Fibroblast of skin of right quadriceps (primary cell): ENCODE measurements at regions not wholly inside any gene's neighbourhood (a gene's known extent, or its start where the extent isn't known, plus 50 kb on each side); places are given as distances from the start of the nearest gene placed in this dataset.

ENCODE experiments used
- DNase-seq: peaks from one replicate; pipeline ENCODE4 v3.0.0-alpha.2; 2013

GRCh38 chr1:56390232-56390867, 189.0 kb downstream of the PLPP3 start:
- DNase-seq, result peak; percentile 43

GRCh38 chr1:56389813-56390212, 189.6 kb downstream of the PLPP3 start:
- no peak for DNase-seq

GRCh38 chr1:56387071-56387740, 192.2 kb downstream of the PLPP3 start:
- DNase-seq, result no peak

DNA sequence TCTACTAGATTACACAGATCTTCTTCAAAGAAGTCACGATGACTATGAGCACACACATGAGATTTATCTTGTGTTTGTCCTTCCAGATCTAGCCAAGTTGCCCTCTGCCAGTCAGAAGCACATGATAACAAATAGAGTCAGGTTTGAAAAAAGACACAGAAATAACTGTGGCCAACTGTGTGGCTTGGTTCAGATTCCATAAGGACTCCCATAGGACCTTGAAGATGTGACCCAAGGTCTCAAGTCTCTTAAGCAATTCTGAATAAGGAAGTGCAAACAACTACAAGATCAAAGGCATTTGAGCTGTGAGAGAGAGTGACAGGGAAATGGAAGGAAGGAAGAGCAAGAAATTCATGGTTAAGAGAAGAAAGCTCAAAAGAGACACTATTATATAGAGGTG, 194.0 kb downstream of the PLPP3 start:
- DNase-seq, result no peak

DNA sequence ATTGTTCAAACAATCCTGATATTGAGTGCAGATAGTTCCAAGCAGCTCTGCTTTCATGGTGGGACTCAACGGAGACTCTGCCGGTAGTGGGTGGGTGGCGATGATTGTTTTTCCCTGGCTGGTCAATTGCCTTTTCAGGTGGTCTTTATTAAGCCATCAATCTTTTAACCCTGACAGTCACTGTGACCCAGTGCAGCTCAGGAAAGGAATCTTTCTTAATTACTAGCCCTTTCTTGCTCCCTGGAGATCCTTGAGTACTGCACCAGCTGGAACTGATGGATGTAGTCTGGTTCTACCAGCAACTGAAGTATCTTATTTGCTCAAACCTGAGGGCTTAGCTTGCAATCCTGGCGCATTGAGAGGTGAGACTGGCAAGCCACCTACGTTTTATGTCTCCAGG, 196.4 kb downstream of the PLPP3 start:
- DNase-seq, result no peak

GRCh38 chr1:56380531-56380930, 198.8 kb downstream of the PLPP3 start:
- DNase-seq, result no peak

DNA sequence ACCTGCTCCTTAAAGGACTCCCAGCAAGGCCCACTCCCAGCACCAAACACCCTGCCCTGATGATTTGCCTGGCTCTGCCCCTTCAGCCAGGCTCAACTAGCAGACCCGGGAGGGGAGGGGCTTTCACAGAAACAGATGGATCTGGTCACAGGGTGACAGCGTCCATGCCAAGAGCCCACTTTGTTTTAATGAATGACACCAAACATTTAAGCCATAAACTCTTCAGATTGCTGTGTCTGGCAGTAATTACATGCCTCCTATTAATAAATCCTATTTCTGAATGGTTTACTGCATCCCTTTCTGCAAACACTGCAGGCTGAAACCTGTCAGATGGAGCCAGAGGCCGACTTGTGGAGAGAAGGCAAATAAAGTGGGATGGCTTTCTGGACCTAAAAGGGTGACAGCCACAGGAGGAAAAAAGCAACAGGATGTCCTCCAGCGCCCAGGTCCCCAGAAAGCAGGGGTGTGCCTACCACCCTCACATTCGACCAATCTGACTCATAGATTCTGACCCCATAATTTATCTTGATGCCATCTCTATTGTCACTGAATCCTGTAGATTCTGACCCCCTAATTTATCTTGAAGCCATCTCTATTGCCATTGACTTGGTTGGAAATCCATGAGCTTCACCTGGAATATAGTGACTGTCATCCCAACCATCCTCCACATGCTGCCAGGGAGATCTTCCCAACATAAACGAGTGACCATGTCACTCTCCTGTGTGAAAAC, 200.9 kb downstream of the PLPP3 start:
- no peak for DNase-seq

DNA sequence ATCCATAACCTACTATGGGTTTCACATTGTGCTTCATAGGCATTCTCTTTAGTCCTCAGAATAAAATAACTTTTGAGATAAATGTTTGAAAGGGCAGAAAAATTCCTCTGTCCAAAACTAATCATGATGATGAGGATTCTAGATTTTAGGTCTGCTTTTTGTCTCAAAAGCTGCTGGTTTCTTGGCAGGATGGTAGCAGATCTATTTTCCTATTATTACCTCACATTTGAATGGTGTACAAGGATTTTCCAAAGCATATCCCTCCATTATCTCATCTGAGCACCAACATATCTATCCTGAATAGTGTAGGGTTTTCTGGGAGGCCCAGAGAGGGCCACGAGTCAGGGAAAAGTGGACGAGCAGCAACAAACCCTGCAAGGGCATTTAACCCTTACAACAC, 201.9 kb downstream of the PLPP3 start:
- no peak for DNase-seq

DNA sequence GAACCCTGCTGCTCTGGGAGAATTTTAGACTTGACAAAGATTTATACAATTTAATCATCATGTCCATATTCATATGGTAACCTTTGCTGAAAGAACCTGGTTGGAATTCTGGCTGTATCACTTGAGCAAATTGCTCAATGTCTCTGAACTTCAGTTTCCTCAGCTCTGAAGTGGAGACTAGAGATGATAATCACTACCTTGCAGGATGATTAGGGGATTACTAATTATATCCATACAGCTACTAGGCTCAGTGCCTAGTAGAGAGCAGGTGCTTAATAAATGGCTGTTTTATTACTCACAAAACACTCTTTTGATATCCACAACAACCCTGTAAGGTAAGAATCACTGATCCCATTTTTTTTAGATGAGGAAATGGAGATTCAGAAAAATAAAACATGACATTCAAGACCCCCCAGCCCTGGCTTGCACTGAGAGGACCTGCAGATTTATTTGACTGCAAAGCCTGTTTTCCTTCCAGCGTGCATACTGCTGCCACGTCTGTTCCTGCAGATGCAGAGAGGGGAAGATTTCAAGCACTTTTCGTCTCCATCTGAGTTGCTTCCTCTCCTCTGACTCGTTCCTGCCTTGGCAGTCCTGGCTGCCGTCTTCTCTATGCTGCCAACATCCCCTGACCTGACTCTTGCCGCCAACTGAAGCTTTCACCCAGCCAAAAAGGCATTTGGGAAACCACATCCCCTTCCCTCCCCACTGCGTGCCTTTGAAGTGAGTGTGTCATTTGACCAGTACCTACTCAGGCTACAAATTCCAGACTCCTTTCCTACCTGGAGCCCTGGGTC, 203.0 kb downstream of the PLPP3 start:
- DNase-seq, result peak; percentile 50

- no peak for DNase-seq
Observed at GRCh38 chr1:56375326-56375804, 204.0 kb downstream of the PLPP3 start.

DNA sequence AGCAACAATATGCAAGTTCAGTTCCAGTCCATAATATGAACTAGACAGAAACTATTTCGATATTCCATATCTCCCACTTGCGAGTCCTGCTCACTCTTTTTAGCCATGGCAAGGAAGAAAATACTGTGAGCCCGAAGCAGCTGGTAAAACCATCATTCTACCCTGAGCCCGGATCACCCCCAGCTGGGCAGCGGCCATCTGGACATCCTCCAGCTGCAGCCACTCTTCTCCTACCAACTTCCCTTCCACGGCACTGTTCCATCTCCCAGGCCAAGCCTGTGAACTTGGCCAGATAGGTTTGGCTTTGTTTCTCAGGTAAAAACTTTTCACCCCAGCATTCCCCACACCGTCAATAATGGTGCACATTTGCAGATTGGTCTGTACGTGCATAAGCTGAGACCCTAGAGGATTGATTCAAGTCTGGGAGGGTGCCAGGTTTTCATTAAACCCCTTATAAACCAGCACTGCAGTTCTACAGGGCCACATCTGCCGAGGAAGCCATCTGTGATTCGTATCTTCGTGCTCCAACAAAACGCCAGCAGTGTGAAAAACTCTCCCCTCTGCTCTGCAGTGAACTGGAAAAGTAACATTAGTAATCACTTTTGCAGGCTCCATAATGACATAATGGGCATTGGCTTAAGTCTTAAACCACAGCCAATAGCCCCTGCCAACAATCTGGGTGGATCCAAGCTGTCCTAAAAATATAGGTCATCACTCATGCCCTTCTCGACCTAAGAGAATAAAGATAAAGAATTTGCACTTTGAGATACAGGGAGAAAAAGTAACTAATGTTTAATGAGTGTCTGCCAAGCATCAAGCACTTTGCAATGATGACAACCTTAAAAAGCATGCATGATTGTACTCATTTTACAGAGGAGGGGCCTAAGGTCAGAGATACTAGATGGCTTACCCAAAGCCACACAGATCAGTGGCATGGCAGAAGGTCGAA, 205.1 kb downstream of the PLPP3 start:
- no peak for DNase-seq

GRCh38 chr1:56370513-56370912, 208.8 kb downstream of the PLPP3 start:
- DNase-seq, result no peak

- no peak for DNase-seq
Observed at GRCh38 chr1:56363007-56363770, 216.2 kb downstream of the PLPP3 start.

DNA sequence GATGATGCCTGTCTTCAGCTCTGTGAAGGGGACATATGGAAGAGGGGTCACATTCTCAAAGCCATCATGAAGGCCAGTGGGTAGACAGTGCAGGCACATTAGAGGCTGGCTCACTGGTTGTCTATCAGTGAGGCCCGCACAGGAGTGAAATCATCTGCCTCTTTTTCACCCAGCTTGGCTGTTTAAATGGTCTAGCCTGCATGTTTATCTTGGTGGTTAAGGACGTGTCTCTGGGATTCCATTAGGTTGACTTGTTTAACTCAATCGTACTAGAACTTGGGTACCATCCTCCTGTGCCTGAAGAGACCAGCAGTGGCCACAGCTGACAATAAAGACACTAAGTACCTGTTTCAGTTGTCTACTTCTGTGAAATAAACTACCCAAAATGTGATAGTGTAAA, 219.3 kb downstream of the PLPP3 start:
- DNase-seq, result no peak

GRCh38 chr1:56359056-56359455, 220.3 kb downstream of the PLPP3 start:
- no peak for DNase-seq

GRCh38 chr1:56357927-56358690, 221.3 kb downstream of the PLPP3 start:
- no peak for DNase-seq

GRCh38 chr1:56356376-56356990, 222.9 kb downstream of the PLPP3 start:
- no peak for DNase-seq

DNA sequence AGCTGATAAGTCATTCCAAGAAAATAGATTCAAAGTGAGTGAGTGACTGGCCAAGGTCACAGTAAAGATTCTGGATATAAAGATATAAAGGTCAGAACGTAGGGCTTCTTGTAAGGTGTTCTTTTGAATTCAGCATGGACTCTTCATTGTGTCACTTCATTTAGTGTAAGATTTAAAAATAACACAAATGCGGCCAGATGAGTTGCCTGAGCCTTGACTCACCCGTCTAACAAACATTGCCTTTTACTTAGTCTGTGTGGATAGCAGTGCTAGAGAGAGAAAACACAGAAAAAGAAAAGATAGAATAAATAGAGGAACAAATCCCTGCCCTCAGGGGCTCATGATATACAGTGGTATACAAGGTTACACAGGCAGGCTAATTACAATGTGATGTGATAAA, 223.4 kb downstream of the PLPP3 start:
- no peak for DNase-seq

- DNase-seq, result no peak
Observed at GRCh38 chr1:56355422-56355821, 223.9 kb downstream of the PLPP3 start.

- DNase-seq, result no peak
Observed at GRCh38 chr1:56345831-56346230, 233.5 kb downstream of the PLPP3 start.
